Ishikawa (cell line): ENCODE measurements at regions not wholly inside any gene's neighbourhood (a gene's known extent, or its start where the extent isn't known, plus 50 kb on each side); places are given as distances from the start of the nearest gene placed in this dataset.

ENCODE experiments used
- CREB1 ChIP-seq: IDR thresholded peaks from 2 replicates; pipeline ENCODE4 v1.6.1; 2012; ENCODE audit warnings: low read depth
- EP300 ChIP-seq: IDR thresholded peaks from 2 replicates; pipeline ENCODE4 v1.6.1; 2012; ENCODE audit warnings: borderline replicate concordance
- REST ChIP-seq: IDR thresholded peaks from 2 replicates; pipeline ENCODE4 v1.6.1; 2012; ENCODE audit warnings: low read depth, mild to moderate bottlenecking
- TAF1 ChIP-seq: IDR thresholded peaks from 2 replicates; pipeline ENCODE4 v1.6.1; 2012; ENCODE audit warnings: low read depth, mild to moderate bottlenecking
- ZBTB7A ChIP-seq: IDR thresholded peaks from 2 replicates; pipeline ENCODE4 v1.6.1; 2012; ENCODE audit warnings: low read depth

GRCh38 chr6:43970068-43970912 lies 157.0 kb downstream of the MRPL14 start:
- TF ChIP-seq EP300: no peak
- TF ChIP-seq REST: no peak
- no peak for TF ChIP-seq CREB1
- no peak for TF ChIP-seq TAF1
- no peak for TF ChIP-seq ZBTB7A
